GM19468 (cell line): ENCODE measurements at regions not wholly inside any gene's neighbourhood (a gene's known extent, or its start where the extent isn't known, plus 50 kb on each side); places are given as distances from the start of the nearest gene placed in this dataset.
"Not testable (repeated sequence)": the region's sequence is repeated elsewhere in the genome, so short reads cannot be mapped to it uniquely, and the experiment has no call there.

Source experiments
- ATAC-seq: cut with Tn5 transposase; IDR thresholded peaks from one replicate; pipeline ENCODE4 v1.9.1; 2021; ENCODE audit warnings: mild to moderate bottlenecking, moderate library complexity, moderate number of reproducible peaks; ENCODE audit not compliant: unreplicated experiment; ENCODE audit errors: extremely low read depth

- not testable (repeated sequence) for ATAC-seq
These were observed 50.4 kb upstream of the B3GAT2 start for GRCh38 chr6:71007298-71007697.

GRCh38 chr6:71011871-71012371 is 55.1 kb upstream of the B3GAT2 start:
- no peak for ATAC-seq

- peak; percentile 67 for ATAC-seq
These were observed 56.1 kb upstream of the B3GAT2 start for GRCh38 chr6:71012866-71013469.

GRCh38 chr6:71015392-71015791 is 58.5 kb upstream of the B3GAT2 start:
- ATAC-seq: no peak

GRCh38 chr6:71028236-71028876 is 71.5 kb upstream of the B3GAT2 start:
- ATAC-seq: no peak

DNA sequence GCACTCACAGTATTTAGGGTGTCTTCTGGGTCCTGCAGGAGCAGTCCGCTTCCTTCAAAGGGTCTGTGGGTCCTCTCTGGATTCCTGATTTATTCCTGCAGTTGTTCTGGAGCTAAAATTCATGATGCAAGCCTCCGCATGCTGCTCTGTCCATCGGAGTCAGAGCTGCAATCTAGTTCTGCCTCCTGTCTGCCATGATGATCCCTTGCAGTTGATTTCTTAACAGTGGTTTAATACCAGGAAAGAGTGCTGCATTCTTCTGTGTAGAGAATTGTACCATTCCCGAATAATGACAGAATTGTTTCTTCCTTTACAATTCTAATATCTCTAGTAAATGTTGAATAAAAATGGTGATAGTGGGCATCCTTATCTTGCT is 72.0 kb upstream of the B3GAT2 start:
- no peak for ATAC-seq

- ATAC-seq: no peak
These were observed 72.7 kb upstream of the B3GAT2 start for GRCh38 chr6:71029555-71029954.

GRCh38 chr6:71031912-71032311 is 75.1 kb upstream of the B3GAT2 start:
- no peak for ATAC-seq

DNA sequence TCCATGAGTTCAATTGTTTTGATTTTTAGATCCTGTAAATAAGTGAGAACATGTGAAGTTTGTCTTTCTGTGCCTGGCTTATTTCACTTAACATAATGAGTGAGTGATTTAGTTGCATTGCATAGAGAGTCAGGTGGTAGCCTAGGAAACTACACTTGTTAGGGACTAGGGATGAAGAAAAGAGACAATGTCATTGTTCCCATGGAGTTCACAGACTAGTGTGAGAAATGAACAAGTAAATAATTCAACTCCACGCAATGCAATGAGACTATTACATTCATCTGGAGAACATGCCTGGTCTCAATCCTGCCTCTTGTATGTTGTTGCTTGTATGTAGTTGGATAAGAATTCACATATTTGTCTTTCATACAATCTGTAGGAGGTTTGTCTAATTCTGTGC is 76.3 kb upstream of the B3GAT2 start:
- ATAC-seq: no peak

DNA sequence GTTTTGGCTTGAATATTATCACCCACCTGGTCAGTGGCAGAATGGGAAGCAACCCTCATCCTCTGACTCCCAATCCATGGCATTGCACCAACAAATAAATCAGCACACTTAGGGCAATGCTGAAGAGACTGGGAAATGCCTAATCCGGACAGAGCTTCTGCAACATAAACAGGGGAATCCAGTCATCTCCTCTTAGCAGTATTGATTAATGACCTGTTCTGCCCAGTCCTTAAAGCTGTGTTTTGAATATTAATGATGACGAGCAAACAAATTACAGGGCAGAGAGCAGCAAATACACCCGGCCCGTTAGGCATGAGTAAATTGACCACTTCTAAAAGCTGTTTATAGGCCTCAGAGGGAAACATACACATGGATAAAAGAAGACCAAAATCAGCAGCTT is 77.0 kb upstream of the B3GAT2 start:
- no peak for ATAC-seq

- no peak for ATAC-seq
These were observed 77.9 kb upstream of the B3GAT2 start for GRCh38 chr6:71034563-71035345.

GRCh38 chr6:71035871-71036270 is 79.0 kb upstream of the B3GAT2 start:
- no peak for ATAC-seq

DNA sequence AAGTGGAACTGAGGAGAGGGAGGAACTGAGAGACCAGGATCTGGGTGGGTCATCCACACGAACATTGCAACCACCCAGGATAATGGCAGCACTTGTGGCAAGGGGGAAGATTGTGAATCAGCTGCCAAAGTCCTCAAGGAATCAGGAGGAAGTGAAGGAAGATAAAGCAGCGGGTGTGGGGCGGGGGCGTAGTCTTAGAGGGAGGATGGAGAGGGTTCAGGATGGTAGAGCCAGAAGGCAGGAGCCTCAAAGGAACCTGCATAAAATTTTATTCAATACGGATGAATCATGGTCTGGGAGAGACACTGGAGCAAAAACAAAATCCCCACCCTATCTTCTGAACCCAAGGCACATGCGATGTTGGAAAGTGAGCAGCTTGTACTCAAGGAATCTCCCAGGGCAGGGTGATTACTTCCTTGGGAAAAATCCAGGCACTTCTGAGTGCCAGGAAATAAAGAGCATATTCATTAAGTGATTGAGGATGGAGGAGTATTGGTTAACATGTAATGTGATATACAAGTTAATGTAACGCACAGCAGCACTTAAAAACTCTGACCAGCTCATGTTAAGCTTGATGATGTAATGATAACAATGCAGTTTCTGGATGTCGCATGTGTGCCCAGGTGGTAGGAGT is 82.0 kb upstream of the B3GAT2 start:
- ATAC-seq: no peak

DNA sequence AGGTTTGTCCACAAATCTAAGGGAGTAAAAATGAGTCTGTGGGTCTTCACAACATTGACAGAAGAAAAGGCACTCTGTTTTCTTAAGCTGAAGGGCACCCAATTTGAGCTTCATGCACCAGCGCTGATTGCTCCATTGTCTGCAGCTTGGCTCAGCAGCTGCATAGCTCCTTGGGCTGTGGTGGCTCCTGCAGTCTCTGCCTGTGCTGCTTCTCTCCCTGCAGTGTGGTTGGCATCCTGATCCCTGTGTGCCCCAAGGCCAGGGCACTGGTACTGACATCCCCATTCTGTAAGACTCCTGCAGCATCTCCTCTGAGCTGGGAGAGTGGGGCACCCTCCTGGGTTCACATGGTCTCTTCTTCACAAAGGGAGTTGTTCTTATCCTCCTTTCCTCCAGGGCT is 83.2 kb upstream of the B3GAT2 start:
- no peak for ATAC-seq

DNA sequence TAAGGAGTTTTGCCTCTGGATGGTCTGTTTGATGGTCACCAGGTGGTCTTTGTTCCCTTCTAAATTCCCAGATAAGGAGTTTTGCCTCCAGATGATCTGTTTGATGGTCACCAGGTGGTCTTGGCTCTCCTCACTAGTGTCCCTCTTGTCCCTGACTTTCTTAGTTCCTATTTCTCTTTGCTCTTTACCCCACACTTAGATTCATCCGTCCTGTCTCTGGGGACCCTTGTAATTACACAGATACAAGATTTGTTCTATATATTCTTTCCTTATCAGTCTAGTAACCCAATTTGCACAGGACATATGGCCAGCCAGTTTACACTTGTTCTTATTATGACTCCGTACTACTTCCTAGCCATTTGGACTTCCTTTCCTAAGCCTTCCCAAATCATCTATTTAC is 84.0 kb upstream of the B3GAT2 start:
- ATAC-seq: no peak

GRCh38 chr6:71043902-71044301 is 87.0 kb upstream of the B3GAT2 start:
- no peak for ATAC-seq

DNA sequence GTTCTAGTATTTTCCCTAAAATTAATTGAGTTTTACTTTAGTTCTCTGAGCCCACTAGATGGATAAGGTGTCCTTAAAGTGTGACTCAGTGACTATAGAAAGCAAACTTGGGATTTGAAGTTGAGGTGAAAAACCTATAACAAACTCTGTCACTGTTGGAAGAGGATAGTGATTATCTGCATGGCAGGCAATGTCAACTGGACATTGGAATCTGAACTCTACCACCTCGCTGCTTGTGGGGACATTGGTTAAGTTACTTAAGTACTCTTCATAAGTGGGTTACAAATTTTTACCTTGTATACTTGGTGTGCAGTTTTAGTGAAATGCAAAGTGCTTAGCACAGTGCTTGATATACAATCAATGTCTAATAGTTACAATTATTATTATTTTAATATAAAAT is 87.9 kb upstream of the B3GAT2 start:
- no peak for ATAC-seq

- ATAC-seq: no peak
These were observed 88.4 kb upstream of the B3GAT2 start for GRCh38 chr6:71045296-71045695.

DNA sequence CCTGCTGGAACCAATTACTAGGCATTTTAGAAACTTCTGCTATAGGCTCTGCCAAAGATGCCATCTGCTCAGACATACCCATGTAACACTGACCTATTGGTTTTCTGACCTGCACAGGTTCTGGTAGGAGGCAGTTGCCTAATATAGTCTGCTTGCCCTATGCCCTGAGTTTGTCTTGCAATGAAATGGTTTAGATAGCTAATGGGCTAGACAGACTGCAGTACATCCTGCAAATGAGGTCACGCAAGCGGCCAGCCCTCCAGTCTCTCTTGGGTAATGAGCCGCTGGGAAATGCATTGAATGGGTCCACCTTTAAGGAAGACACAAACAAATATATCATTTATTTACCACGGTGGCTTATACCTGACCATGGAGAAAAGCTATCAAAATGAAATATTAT is 90.6 kb upstream of the B3GAT2 start:
- no peak for ATAC-seq

- ATAC-seq: no peak
These were observed 91.7 kb upstream of the B3GAT2 start for GRCh38 chr6:71048320-71049164.
